ENCODE measurements at regions not wholly inside any gene's neighbourhood (a gene's known extent, or its start where the extent isn't known, plus 50 kb on each side); places are given as distances from the start of the nearest gene placed in this dataset.

DNA sequence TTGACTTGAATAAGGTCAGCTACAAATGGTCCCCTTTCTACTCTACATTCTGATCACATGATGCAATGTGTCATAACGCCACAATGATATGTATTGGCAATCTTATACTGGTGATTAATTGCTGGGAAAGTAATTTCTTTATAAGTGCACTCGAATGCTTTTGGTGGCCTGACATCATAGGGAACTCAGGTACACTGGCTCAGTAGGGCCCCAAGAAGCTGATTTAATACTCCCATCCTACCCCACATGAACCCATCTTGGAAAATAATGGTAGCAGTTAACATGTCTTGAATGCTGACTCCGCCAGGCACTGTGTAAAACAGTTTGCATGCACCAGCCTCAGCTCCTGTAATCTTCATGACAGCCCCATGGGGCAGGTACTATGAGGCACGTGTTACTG, 186.9 kb downstream of the SNX10 start:
- no peaks in the 10 kb centered on the region for H3K79me2 ChIP-seq (ENCODE audit: insufficient read depth, low read depth)
- H3K4me2 ChIP-seq: no peak overlapping the region
- TF ChIP-seq CTCF (conservative IDR thresholded peaks at IDR 0.05; ENCODE audit: low read depth, low read length): no peak
- no peaks in the 10 kb centered on the region for H3K27me3 ChIP-seq (ENCODE audit: insufficient read depth, low read depth)
- no peak overlapping the region for H3K27ac ChIP-seq
- no peaks in the 10 kb centered on the region for H3K4me1 ChIP-seq (ENCODE audit: low read depth, poor library complexity, severe bottlenecking)
- no peaks in the 10 kb centered on the region for H4K20me1 ChIP-seq (ENCODE audit: insufficient read depth)
- no peak overlapping the region for H2AFZ ChIP-seq (ENCODE audit: low read depth)
- H3K36me3 ChIP-seq (ENCODE audit: insufficient read depth): no peaks in the 10 kb centered on the region
- H3K9ac ChIP-seq: no peak overlapping the region
- H3K4me3 ChIP-seq (IDR thresholded peaks at IDR 0.05; ENCODE audit: insufficient read depth, low read depth, low read length): no peak overlapping the region

- H3K9ac ChIP-seq: no peak overlapping the region
- no peak for TF ChIP-seq CTCF (conservative IDR thresholded peaks at IDR 0.05; ENCODE audit: low read depth, low read length)
- H3K4me1 ChIP-seq (ENCODE audit: low read depth, poor library complexity, severe bottlenecking): no peaks in the 10 kb centered on the region
These were observed 187.9 kb downstream of the SNX10 start for GRCh38 chr7:26479581-26479980.

DNA sequence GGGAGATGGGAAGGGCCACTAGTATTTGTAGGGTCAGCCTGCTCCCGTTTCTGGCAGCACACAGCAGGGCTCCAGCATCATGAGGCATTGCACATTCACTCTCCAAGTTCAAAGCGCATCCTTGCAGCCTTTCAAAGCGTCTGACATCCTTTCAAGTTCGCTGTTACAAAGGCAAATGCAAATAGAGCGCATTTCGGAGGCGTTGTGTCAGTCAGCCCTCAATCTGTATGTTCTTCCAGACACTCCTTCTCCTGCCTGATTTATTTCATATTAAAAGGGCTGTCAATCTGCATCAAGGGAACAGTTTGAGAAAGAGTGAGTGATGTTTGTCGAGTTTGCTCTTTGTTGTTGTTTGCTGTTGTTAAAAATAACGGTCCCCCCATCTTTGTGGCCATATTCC, 188.5 kb downstream of the SNX10 start:
- Histone ChIP-seq H3K27me3 (ENCODE audit: insufficient read depth, low read depth) (no peaks in the 10 kb centered on the region), H3K27ac (no peak overlapping the region), H3K4me2 (no peak overlapping the region), H4K20me1 (ENCODE audit: insufficient read depth) (no peaks in the 10 kb centered on the region), H2AFZ (ENCODE audit: low read depth) (no peak overlapping the region), H3K4me1 (ENCODE audit: low read depth, poor library complexity, severe bottlenecking) (no peaks in the 10 kb centered on the region), H3K9ac (no peak overlapping the region), H3K79me2 (ENCODE audit: insufficient read depth, low read depth) (no peaks in the 10 kb centered on the region), H3K36me3 (ENCODE audit: insufficient read depth) (no peaks in the 10 kb centered on the region), H3K4me3 (IDR thresholded peaks at IDR 0.05; ENCODE audit: insufficient read depth, low read depth, low read length) (no peak overlapping the region)
- TF ChIP-seq CTCF (conservative IDR thresholded peaks at IDR 0.05; ENCODE audit: low read depth, low read length): no peak

More at GRCh38 chr7:26479581-26479980, 187.9 kb downstream of the SNX10 start:
- Histone ChIP-seq H2AFZ (ENCODE audit: low read depth) (no peak overlapping the region), H3K27me3 (ENCODE audit: insufficient read depth, low read depth) (no peaks in the 10 kb centered on the region), H3K4me2 (no peak overlapping the region), H4K20me1 (ENCODE audit: insufficient read depth) (no peaks in the 10 kb centered on the region), H3K4me3 (IDR thresholded peaks at IDR 0.05; ENCODE audit: insufficient read depth, low read depth, low read length) (no peak overlapping the region), H3K27ac (no peak overlapping the region), H3K36me3 (ENCODE audit: insufficient read depth) (no peaks in the 10 kb centered on the region), H3K79me2 (ENCODE audit: insufficient read depth, low read depth) (no peaks in the 10 kb centered on the region)

DNA sequence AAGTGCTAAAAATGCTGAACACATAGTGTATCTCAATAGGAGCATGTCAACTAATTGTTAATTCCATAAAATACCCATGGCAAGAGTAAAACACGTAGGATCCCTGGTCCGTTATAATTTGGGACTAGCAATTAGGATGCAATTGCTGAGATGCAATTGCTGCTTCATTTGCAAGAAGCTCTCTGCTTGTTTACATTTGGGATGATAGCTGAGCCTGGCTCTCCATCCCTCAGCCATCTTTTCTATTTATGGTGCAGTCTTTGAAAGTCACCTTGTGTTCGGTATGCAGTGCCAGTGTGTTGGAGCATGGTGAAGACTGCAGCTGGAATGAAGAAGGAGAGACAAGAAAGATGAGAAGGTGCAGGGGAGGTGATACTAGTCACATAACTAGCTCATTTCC, 191.3 kb downstream of the SNX10 start:
- H3K36me3 ChIP-seq (ENCODE audit: insufficient read depth): no peaks in the 10 kb centered on the region
- H3K27ac ChIP-seq: no peak overlapping the region
- H3K27me3 ChIP-seq (ENCODE audit: insufficient read depth, low read depth): no peaks in the 10 kb centered on the region
- H3K79me2 ChIP-seq (ENCODE audit: insufficient read depth, low read depth): no peaks in the 10 kb centered on the region
- no peak overlapping the region for H3K9ac ChIP-seq
- H3K4me3 ChIP-seq (IDR thresholded peaks at IDR 0.05; ENCODE audit: insufficient read depth, low read depth, low read length): no peak overlapping the region
- H2AFZ ChIP-seq (ENCODE audit: low read depth): no peak overlapping the region
- no peaks in the 10 kb centered on the region for H4K20me1 ChIP-seq (ENCODE audit: insufficient read depth)
- H3K4me2 ChIP-seq: no peak overlapping the region
- TF ChIP-seq CTCF (conservative IDR thresholded peaks at IDR 0.05; ENCODE audit: low read depth, low read length): no peak
- H3K4me1 ChIP-seq (ENCODE audit: low read depth, poor library complexity, severe bottlenecking): no peaks in the 10 kb centered on the region

All from KMS-11 (cell line).